H1 (cell line): ENCODE measurements at regions not wholly inside any gene's neighbourhood (a gene's known extent, or its start where the extent isn't known, plus 50 kb on each side); places are given as distances from the start of the nearest gene placed in this dataset.

Experiments used
- CTBP2 ChIP-seq: IDR thresholded peaks from 2 replicates; pipeline ENCODE4 v1.7.0; 2011; ENCODE audit warnings: borderline replicate concordance, mild to moderate bottlenecking, moderate library complexity, mixed read lengths, low read length; ENCODE audit not compliant: insufficient read depth, insufficient read length
- MAX ChIP-seq: IDR thresholded peaks from 2 replicates; pipeline ENCODE4 v1.6.1; 2012; ENCODE audit warnings: inconsistent platforms
- RFX5 ChIP-seq: IDR thresholded peaks from 2 replicates; pipeline ENCODE4 v1.6.1; 2011; ENCODE audit warnings: low read depth, low read length, improper control_type of control experiment, borderline replicate concordance
- RXRA ChIP-seq: IDR thresholded peaks from 2 replicates; pipeline ENCODE4 v1.6.1; 2011; ENCODE audit warnings: low read depth, mild to moderate bottlenecking, low read length, moderate library complexity; ENCODE audit not compliant: insufficient read depth

- TF ChIP-seq RXRA (no peak), CTBP2 (no peak), MAX (no peak), RFX5 (no peak)
Observed at GRCh38 chr3:166390303-166390702, 553.1 kb upstream of the BCHE start (continued).
